Caco-2 (cell line): ENCODE measurements at regions not wholly inside any gene's neighbourhood (a gene's known extent, or its start where the extent isn't known, plus 50 kb on each side); places are given as distances from the start of the nearest gene placed in this dataset.

ENCODE experiments used
- BruUV-seq: library from RNA; stranded (reverse); fragments of 400-500 nt; replicated peaks from 2 replicates; lab custom pipeline; 2021; lab: Mats Ljungman, UMichigan
- CTCF ChIA-PET: fragments of 300-600 bp; sonication (Branson Sonifier 250); formaldehyde crosslinking; loops from one replicate; lab custom pipeline; 2022; ENCODE audit warnings: antibody characterized with exemption; lab: Charles Lee
- POLR2A ChIA-PET: fragments of 300-600 bp; sonication (Branson Sonifier 250); formaldehyde crosslinking; loops from one replicate; lab custom pipeline; 2022; ENCODE audit warnings: antibody characterized with exemption; lab: Charles Lee
- DNase-seq, 2 experiments: peaks; one replicate each; pipeline versions ENCODE4 v3.0.0 to v3.0.0-alpha.2; 2020 to 2022
- H3K27me3 ChIP-seq: replicated peaks from 2 replicates; pipeline ENCODE4 v1.6.0; 2011; ENCODE audit warnings: low read length; ENCODE audit not compliant: control insufficient read depth, insufficient read depth
- H3K36me3 ChIP-seq: 2 replicates; pipeline ENCODE4 v1.5.1; 2011; ENCODE audit warnings: low read length; ENCODE audit not compliant: control insufficient read depth, insufficient read depth
- H3K4me1 ChIP-seq: fragments of 250-450 bp; sonication (Bioruptor Pico); 2 replicates; pipeline ENCODE4 v1.5.1; 2020; ENCODE audit warnings: mild to moderate bottlenecking
- H3K4me3 ChIP-seq: 2 replicates; pipeline ENCODE4 v1.5.1; 2011; ENCODE audit warnings: low read depth, mild to moderate bottlenecking, control low read depth, low read length
- H3K9me3 ChIP-seq: fragments of 250-450 bp; sonication (Bioruptor Pico); 2 replicates; pipeline ENCODE4 v1.5.1; 2020; ENCODE audit warnings: mild to moderate bottlenecking, moderate library complexity
- H3K27ac Mint-ChIP-seq: one replicate; pipeline ENCODE4 v1.8.0; 2022; ENCODE audit warnings: mixed read lengths; ENCODE audit not compliant: unreplicated experiment
- H3K27me3 Mint-ChIP-seq: one replicate; pipeline ENCODE4 v1.8.0; 2022; ENCODE audit warnings: mixed read lengths; ENCODE audit not compliant: insufficient read depth, unreplicated experiment
- H3K36me3 Mint-ChIP-seq: one replicate; pipeline ENCODE4 v1.8.0; 2022; ENCODE audit warnings: mild to moderate bottlenecking, mixed read lengths; ENCODE audit not compliant: insufficient read depth, unreplicated experiment
- H3K4me1 Mint-ChIP-seq: one replicate; pipeline ENCODE4 v1.8.0; 2022; ENCODE audit warnings: low read depth, mixed read lengths; ENCODE audit not compliant: unreplicated experiment
- H3K4me3 Mint-ChIP-seq: one replicate; pipeline ENCODE4 v1.8.0; 2022; ENCODE audit warnings: mild to moderate bottlenecking, moderate library complexity, mixed read lengths; ENCODE audit not compliant: unreplicated experiment
- H3K9me3 Mint-ChIP-seq: one replicate; pipeline ENCODE4 v1.8.0; 2022; ENCODE audit warnings: mixed read lengths; ENCODE audit not compliant: unreplicated experiment
- intact Hi-C: fragments of 100-400 bp; cut with micrococcal nuclease; formaldehyde crosslinking; loops from one replicate; pipeline ENCODE4 v1.10.0; 2022; ENCODE audit not compliant: unreplicated experiment
- TF ChIP-seq, protein P1 (sequence below), 2 experiments: fragments of 200-600 bp in 1 of 2; IDR thresholded peaks; 1 replicate in 1 of 2; 2 replicates in 1 of 2; pipeline versions ENCODE4 v1.5.1 to v1.8.0; 2011 to 2022; ENCODE audit warnings: antibody characterized with exemption in 1 of 2, control low read depth in 1 of 2, inconsistent platforms in 1 of 2, low read depth in 1 of 2, low read length in 1 of 2, mild to moderate bottlenecking in 1 of 2, moderate library complexity in 1 of 2; ENCODE audit not compliant: insufficient read depth in 1 of 2, severe bottlenecking in 1 of 2, unreplicated experiment in 1 of 2

DNA sequence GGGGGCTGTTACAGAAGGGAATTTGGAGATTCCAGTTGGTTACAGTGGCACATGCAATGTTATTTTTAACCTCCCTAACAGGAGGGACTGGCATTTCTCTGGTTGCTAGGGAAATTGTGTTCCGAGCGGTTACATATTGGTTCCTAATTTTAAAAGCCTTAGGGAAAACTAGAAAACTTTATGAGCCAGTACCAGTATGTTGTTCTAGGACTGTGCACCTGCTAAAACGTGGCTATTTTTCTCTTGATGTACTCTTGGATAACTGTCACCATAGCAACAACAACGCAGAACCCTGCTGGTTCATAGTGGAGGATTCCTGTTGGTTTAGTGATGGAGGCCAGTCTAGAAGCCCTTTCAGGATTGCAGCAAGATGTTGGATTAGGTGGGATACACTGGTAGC is 68.9 kb upstream of the PGBD5 start:
- TF ChIP-seq, protein P1, sequence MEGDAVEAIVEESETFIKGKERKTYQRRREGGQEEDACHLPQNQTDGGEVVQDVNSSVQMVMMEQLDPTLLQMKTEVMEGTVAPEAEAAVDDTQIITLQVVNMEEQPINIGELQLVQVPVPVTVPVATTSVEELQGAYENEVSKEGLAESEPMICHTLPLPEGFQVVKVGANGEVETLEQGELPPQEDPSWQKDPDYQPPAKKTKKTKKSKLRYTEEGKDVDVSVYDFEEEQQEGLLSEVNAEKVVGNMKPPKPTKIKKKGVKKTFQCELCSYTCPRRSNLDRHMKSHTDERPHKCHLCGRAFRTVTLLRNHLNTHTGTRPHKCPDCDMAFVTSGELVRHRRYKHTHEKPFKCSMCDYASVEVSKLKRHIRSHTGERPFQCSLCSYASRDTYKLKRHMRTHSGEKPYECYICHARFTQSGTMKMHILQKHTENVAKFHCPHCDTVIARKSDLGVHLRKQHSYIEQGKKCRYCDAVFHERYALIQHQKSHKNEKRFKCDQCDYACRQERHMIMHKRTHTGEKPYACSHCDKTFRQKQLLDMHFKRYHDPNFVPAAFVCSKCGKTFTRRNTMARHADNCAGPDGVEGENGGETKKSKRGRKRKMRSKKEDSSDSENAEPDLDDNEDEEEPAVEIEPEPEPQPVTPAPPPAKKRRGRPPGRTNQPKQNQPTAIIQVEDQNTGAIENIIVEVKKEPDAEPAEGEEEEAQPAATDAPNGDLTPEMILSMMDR (IDR thresholded peaks at IDR 0.05; ENCODE audit: insufficient read depth in 1 of 2, low read depth in 1 of 2, low read length in 1 of 2, severe bottlenecking in 1 of 2, unreplicated experiment in 1 of 2) = no peak
- Mint-ChIP-seq H3K27me3 (peaks cover 15% of the 10 kb centered on the region), H3K4me3 (no peak overlapping the region), H3K36me3 (no peaks in the 10 kb centered on the region), H3K9me3 (no peaks in the 10 kb centered on the region), H3K27ac (no peak overlapping the region), H3K4me1 (no peaks in the 10 kb centered on the region)
- no peaks in the 10 kb centered on the region for H3K27me3 ChIP-seq
- ChIA-PET POLR2A (no interaction called here), CTCF (no interaction called here)
- H3K4me1 ChIP-seq = no peaks in the 10 kb centered on the region
- H3K9me3 ChIP-seq = no peaks in the 10 kb centered on the region
- H3K4me3 ChIP-seq = no peak overlapping the region
- no TSS peak for BruUV-seq
- intact Hi-C loops = no loop called here
- DNase-seq = no peak
- H3K36me3 ChIP-seq = no peaks in the 10 kb centered on the region

DNA sequence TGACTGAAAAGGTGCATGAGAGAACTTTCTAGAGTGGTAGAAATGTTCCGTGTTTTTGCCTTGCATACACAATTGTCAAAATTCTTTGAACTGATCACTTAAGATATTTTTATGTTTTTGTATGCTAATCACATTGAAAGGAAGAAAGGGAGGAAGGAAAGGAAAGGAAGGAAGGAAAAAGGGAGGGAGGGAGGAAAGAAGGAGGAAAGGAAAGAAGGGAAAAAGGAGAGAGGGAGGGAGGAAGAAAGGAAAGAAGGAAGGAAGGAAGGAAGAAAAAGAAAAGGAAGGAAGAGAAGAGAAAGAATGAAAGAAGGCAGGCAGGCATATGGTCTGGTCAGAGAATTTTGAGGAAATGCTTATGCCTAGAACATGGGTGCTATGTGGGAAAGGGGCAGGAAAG is 68.4 kb upstream of the PGBD5 start:
- no peak for DNase-seq
- BruUV-seq = no TSS peak
- TF ChIP-seq, protein P1 (IDR thresholded peaks at IDR 0.05; ENCODE audit: insufficient read depth in 1 of 2, low read depth in 1 of 2, low read length in 1 of 2, severe bottlenecking in 1 of 2, unreplicated experiment in 1 of 2) = no peak
- Mint-ChIP-seq H3K36me3 (no peaks in the 10 kb centered on the region), H3K9me3 (no peaks in the 10 kb centered on the region), H3K4me1 (no peaks in the 10 kb centered on the region), H3K4me3 (no peak overlapping the region), H3K27me3 (peaks cover 16% of the 10 kb centered on the region), H3K27ac (no peak overlapping the region)
- Histone ChIP-seq H3K9me3 (no peaks in the 10 kb centered on the region), H3K4me3 (no peak overlapping the region), H3K4me1 (no peaks in the 10 kb centered on the region), H3K27me3 (no peaks in the 10 kb centered on the region), H3K36me3 (no peaks in the 10 kb centered on the region)
- intact Hi-C loops = no loop called here
- CTCF ChIA-PET = no interaction called here
- POLR2A ChIA-PET = no interaction called here

DNA sequence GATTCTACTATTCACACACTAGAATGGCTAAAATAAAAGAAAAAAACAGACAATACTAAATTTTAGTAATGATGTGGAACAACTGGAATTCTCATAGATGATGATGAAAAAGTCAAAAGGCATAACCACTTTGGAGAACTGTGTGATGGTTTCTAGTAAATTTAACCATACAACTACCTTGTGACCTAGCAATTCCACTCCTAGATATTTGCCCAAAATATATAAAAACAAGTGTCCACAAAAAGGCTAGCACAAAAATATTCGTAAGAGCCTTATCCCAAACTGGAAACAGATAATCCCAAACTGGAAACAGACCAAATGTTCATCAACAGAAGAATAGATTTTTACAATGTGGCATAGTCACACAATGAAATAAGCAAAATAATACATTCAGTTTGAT is 67.9 kb upstream of the PGBD5 start:
- H3K9me3 ChIP-seq = no peaks in the 10 kb centered on the region

More for the DNA sequence above, 67.9 kb upstream of the PGBD5 start:
- TF ChIP-seq, protein P1 (IDR thresholded peaks at IDR 0.05; ENCODE audit: insufficient read depth in 1 of 2, low read depth in 1 of 2, low read length in 1 of 2, severe bottlenecking in 1 of 2, unreplicated experiment in 1 of 2) = no peak
- no peak for DNase-seq
- CTCF ChIA-PET = no interaction called here
- Mint-ChIP-seq H3K27me3 (peaks cover 16% of the 10 kb centered on the region), H3K4me3 (no peak overlapping the region), H3K36me3 (no peaks in the 10 kb centered on the region), H3K9me3 (no peaks in the 10 kb centered on the region), H3K4me1 (no peaks in the 10 kb centered on the region), H3K27ac (no peak overlapping the region)
- POLR2A ChIA-PET = no interaction called here
- intact Hi-C loops = no loop called here
- no peaks in the 10 kb centered on the region for H3K36me3 ChIP-seq
- BruUV-seq = no TSS peak
- H3K4me1 ChIP-seq = no peaks in the 10 kb centered on the region
- no peaks in the 10 kb centered on the region for H3K27me3 ChIP-seq
- H3K4me3 ChIP-seq = no peak overlapping the region
